Omental fat pad (tissue), 3 donors: ENCODE measurements at regions not wholly inside any gene's neighbourhood (a gene's known extent, or its start where the extent isn't known, plus 50 kb on each side); places are given as distances from the start of the nearest gene placed in this dataset.

ENCODE experiments used
- ATAC-seq: fragments of 150-250 bp; one replicate; pipeline ENCODE4 v1.9.1; 2016; ENCODE audit warnings: mild to moderate bottlenecking, moderate library complexity; ENCODE audit not compliant: low FRiP score
- DNase-seq: peaks from one replicate; pipeline ENCODE4 v3.0.0-alpha.2; 2019; ENCODE audit warnings: low spot score
- CTCF ChIP-seq, 3 donors: fragments of 450-650 bp; IDR thresholded peaks; one replicate each; pipeline ENCODE4 v1.5.1; 2016 to 2017; ENCODE audit warnings: antibody characterized with exemption in 3 of 3, mild to moderate bottlenecking in 3 of 3, moderate library complexity in 2 of 3

- DNase-seq (no peak), ATAC-seq (no peak)
- TF ChIP-seq CTCF (IDR thresholded peaks at IDR 0.05), result no peak
Observed at GRCh38 chr20:53718142-53719021, 124.7 kb upstream of the ZNF217 start.

DNA sequence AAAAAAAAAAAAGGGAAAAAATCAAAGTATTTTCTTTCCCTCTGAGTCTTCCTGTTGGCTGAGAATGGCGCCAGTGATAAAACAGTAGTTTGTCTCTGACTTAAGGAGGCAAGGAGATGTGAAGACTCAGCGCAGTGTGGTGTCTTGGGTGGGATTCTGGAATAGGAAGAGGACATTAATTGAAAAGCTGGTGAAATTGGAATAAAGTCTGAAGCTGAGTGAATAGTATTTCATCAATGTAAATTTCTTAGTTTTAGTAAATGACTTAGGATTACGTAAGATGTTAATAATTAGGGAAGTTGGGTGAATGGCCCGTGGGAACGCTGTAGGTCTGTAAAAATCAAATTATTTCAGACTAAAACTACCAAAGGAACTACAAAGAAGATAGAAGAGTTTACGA, 122.8 kb upstream of the ZNF217 start:
- no peak for DNase-seq
- no peak for ATAC-seq
- TF ChIP-seq CTCF (IDR thresholded peaks at IDR 0.05), result no peak

- no peak for TF ChIP-seq CTCF (IDR thresholded peaks at IDR 0.05)
- no peak for ATAC-seq
- DNase-seq, result no peak
Observed at GRCh38 chr20:53714524-53714923, 120.9 kb upstream of the ZNF217 start.

GRCh38 chr20:53713328-53714056, 119.9 kb upstream of the ZNF217 start:
- TF ChIP-seq CTCF (IDR thresholded peaks at IDR 0.05), result no peak
- no peak for ATAC-seq

GRCh38 chr20:53712212-53712977, 118.8 kb upstream of the ZNF217 start:
- no peak for DNase-seq
- no peak for ATAC-seq
- no peak for TF ChIP-seq CTCF (IDR thresholded peaks at IDR 0.05)

More at GRCh38 chr20:53713328-53714056, 119.9 kb upstream of the ZNF217 start:
- DNase-seq, result no peak

- DNase-seq (no peak), ATAC-seq (no peak)
- TF ChIP-seq CTCF (IDR thresholded peaks at IDR 0.05), result no peak
Observed at GRCh38 chr20:53711333-53712211, 117.9 kb upstream of the ZNF217 start.
